Loucy (cell line): ENCODE measurements at regions not wholly inside any gene's neighbourhood (a gene's known extent, or its start where the extent isn't known, plus 50 kb on each side); places are given as distances from the start of the nearest gene placed in this dataset.

ENCODE experiments used
- EZH2phosphoT487 ChIP-seq: fragments of 200-600 bp; IDR thresholded peaks from 2 replicates; pipeline ENCODE4 v1.6.1; 2018; ENCODE audit warnings: antibody characterized with exemption, mild to moderate bottlenecking, moderate library complexity, borderline replicate concordance
- TF ChIP-seq, protein P1 (sequence below): fragments of 200-600 bp; sonication (generic); conservative IDR thresholded peaks from 2 replicates; pipeline ENCODE4 v1.5.1; 2014; ENCODE audit warnings: mild to moderate bottlenecking, antibody characterized with exemption, low read length

DNA sequence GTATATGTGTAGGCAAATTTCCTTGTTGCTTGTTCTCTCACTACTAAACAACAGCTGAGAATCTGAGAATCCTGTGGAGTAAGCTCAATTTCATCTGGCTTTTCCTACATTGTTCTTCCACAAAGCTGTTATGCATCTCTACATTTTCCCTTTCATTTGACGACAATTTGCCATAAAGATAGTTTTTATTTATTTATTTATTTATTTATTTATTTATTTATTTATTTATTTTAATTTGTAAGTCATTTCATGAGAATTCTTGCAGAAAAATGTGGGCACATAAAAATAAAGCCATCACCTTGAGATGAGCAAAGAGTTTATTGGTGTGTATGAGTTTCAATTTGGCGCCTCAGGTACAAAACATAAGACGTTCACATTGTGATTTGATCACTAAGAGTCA lies 545.9 kb upstream of the SEL1L start:
- TF ChIP-seq, protein P1, sequence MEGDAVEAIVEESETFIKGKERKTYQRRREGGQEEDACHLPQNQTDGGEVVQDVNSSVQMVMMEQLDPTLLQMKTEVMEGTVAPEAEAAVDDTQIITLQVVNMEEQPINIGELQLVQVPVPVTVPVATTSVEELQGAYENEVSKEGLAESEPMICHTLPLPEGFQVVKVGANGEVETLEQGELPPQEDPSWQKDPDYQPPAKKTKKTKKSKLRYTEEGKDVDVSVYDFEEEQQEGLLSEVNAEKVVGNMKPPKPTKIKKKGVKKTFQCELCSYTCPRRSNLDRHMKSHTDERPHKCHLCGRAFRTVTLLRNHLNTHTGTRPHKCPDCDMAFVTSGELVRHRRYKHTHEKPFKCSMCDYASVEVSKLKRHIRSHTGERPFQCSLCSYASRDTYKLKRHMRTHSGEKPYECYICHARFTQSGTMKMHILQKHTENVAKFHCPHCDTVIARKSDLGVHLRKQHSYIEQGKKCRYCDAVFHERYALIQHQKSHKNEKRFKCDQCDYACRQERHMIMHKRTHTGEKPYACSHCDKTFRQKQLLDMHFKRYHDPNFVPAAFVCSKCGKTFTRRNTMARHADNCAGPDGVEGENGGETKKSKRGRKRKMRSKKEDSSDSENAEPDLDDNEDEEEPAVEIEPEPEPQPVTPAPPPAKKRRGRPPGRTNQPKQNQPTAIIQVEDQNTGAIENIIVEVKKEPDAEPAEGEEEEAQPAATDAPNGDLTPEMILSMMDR = no peak
- TF ChIP-seq EZH2phosphoT487 = no peak
